ENCODE measurements at regions not wholly inside any gene's neighbourhood (a gene's known extent, or its start where the extent isn't known, plus 50 kb on each side); places are given as distances from the start of the nearest gene placed in this dataset.

GRCh38 chr11:134008634-134009071 is 51.9 kb upstream of the IGSF9B start:
- DNase-seq, result no peak
- Histone ChIP-seq H3K9me3 (no peaks in the 10 kb centered on the region), H3K27me3 (peaks cover 0 to 23% of the 10 kb centered on the region in 2 donors), H3K27ac (no peak overlapping the region), H3K4me1 (peaks cover 0 to 10% (median 0%) of the 10 kb centered on the region in 4 donors), H3K36me3 (no peaks in the 10 kb centered on the region), H3K4me3 (no peak overlapping the region)
- TF ChIP-seq, protein P1, sequence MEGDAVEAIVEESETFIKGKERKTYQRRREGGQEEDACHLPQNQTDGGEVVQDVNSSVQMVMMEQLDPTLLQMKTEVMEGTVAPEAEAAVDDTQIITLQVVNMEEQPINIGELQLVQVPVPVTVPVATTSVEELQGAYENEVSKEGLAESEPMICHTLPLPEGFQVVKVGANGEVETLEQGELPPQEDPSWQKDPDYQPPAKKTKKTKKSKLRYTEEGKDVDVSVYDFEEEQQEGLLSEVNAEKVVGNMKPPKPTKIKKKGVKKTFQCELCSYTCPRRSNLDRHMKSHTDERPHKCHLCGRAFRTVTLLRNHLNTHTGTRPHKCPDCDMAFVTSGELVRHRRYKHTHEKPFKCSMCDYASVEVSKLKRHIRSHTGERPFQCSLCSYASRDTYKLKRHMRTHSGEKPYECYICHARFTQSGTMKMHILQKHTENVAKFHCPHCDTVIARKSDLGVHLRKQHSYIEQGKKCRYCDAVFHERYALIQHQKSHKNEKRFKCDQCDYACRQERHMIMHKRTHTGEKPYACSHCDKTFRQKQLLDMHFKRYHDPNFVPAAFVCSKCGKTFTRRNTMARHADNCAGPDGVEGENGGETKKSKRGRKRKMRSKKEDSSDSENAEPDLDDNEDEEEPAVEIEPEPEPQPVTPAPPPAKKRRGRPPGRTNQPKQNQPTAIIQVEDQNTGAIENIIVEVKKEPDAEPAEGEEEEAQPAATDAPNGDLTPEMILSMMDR (IDR thresholded peaks at IDR 0.05), result no peak
- intact Hi-C loops (cut with DNase I; ENCODE audit: low total_unique reads), result no loop called here

DNA sequence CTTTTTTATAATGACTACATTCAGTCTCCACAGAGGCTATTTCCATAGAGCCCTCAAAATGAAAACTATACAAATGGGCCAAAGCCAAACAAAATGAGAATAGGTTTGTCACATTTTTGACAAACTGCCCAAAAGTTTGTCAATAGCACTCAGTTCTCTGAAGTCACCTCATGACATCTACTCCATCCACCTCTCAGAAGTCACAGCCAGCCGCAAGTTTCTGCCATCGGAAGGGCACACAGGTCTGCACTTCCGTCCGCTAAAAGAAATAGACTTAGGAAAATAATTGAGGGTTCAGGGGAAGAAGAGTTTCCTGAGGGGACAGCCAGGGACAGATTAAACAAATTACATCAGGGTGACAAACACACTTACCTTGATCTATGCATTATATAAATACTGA is 55.4 kb upstream of the JAM3 start:
- Histone ChIP-seq H3K4me1 (peaks cover 0 to 6% (median 0%) of the 10 kb centered on the region in 4 donors), H3K27ac (no peak overlapping the region), H3K36me3 (no peaks in the 10 kb centered on the region), H3K27me3 (peaks cover 0 to 24% of the 10 kb centered on the region in 2 donors), H3K4me3 (no peak overlapping the region), H3K9me3 (no peaks in the 10 kb centered on the region)
- DNase-seq, result no peak
- intact Hi-C loops (cut with DNase I; ENCODE audit: low total_unique reads), result no loop called here
- TF ChIP-seq, protein P1 (IDR thresholded peaks at IDR 0.05), result no peak

- no peak overlapping the region for H3K4me3 ChIP-seq
- DNase-seq, result no peak
- TF ChIP-seq, protein P1 (IDR thresholded peaks at IDR 0.05), result peak; percentile 25 to 36
- H3K36me3 ChIP-seq, result no peaks in the 10 kb centered on the region
- H3K27me3 ChIP-seq, result peaks cover 0 to 23% of the 10 kb centered on the region in 2 donors
- no peak overlapping the region for H3K27ac ChIP-seq
- peaks cover 0 to 6% (median 0%) of the 10 kb centered on the region in 4 donors for H3K4me1 ChIP-seq
- intact Hi-C loops (cut with DNase I; ENCODE audit: low total_unique reads), result no loop called here
- H3K9me3 ChIP-seq, result no peaks in the 10 kb centered on the region
These were observed 54.4 kb upstream of the JAM3 start for GRCh38 chr11:134014511-134014910.

GRCh38 chr11:134015556-134015955 is 53.3 kb upstream of the JAM3 start:
- H3K4me1 ChIP-seq, result peaks cover 0 to 6% (median 0%) of the 10 kb centered on the region in 4 donors

DNA sequence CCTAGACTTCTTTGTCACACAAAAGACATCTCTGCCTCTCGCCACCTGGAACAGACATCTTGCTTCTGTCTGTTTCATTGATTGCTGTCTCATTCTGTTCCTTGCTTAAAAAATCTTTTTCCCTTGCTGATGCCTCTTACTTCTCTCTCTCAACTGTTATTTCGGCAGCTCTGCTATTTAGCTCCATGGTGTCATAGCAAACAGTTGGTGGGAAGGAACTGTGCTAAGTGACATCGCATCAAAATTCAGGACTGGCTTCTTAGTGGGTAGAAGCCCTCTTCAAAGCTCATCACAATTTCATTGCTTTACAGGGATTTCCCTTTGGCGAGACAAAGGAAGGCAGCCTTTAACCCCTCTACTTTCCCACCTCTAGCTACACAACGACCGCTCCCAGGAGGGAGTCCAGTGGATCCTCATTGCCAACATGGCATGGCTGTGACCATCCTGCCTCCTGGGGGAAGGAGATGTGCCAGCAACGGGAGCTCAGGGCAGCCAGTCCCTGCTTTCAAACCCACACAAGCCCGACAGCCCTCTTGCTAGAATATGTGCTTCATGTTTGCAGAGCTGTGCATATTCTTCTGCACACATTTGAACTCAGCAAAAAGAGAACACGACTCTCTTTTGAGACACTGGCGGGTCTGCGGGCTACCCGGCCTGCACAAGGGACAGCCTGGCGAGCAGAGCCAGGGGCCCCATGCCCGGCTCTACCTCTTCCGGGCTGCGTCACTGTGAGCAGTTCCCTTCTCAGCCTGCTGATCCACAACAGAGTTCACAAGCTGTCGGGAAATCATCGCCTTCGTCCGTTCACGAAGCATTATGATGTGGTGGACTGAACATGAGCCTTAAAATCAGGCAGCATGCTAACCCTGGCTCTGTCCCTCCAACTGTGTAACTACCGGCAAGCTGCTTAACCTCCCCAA is 51.1 kb upstream of the JAM3 start:
- Histone ChIP-seq H3K4me3 (no peak overlapping the region), H3K9me3 (no peaks in the 10 kb centered on the region), H3K4me1 (peaks cover 0 to 6% (median 0%) of the 10 kb centered on the region in 4 donors), H3K27me3 (peaks cover 0 to 27% of the 10 kb centered on the region in 2 donors), H3K36me3 (no peaks in the 10 kb centered on the region), H3K27ac (no peak overlapping the region)
- intact Hi-C loops (cut with DNase I; ENCODE audit: low total_unique reads), result no loop called here
- no peak for DNase-seq
- TF ChIP-seq, protein P1 (IDR thresholded peaks at IDR 0.05), result no peak

More at GRCh38 chr11:134015556-134015955, 53.3 kb upstream of the JAM3 start:
- no peak overlapping the region for H3K27ac ChIP-seq
- H3K27me3 ChIP-seq, result peaks cover 0 to 29% of the 10 kb centered on the region in 2 donors
- H3K4me3 ChIP-seq, result no peak overlapping the region
- intact Hi-C loops (cut with DNase I; ENCODE audit: low total_unique reads), result no loop called here
- no peaks in the 10 kb centered on the region for H3K9me3 ChIP-seq
- TF ChIP-seq, protein P1 (IDR thresholded peaks at IDR 0.05), result no peak
- H3K36me3 ChIP-seq, result no peaks in the 10 kb centered on the region
- DNase-seq, result no peak

Data from tibial artery (tissue), 4 donors.